ENCODE measurements at regions not wholly inside any gene's neighbourhood (a gene's known extent, or its start where the extent isn't known, plus 50 kb on each side); places are given as distances from the start of the nearest gene placed in this dataset.

GRCh38 chr11:64437426-64437825 lies 78.5 kb downstream of the RPS6KA4 start:
- DNase-seq (ENCODE audit: low read depth, low spot score) = no peak

GRCh38 chr11:64438986-64439771 lies 80.2 kb downstream of the RPS6KA4 start:
- Histone ChIP-seq H3K9me3 (ENCODE audit: control insufficient read depth, insufficient read depth, low read depth, low read length) (no peaks in the 10 kb centered on the region), H3K27ac (ENCODE audit: low read length) (no peak overlapping the region), H3K4me3 (ENCODE audit: low read depth in 2 of 2, low read length in 2 of 2) (no peak overlapping the region), H3K4me1 (ENCODE audit: control insufficient read depth, insufficient read depth, low read length) (no peaks in the 10 kb centered on the region), H3K27me3 (ENCODE audit: control insufficient read depth, insufficient read depth, low read length) (no peaks in the 10 kb centered on the region), H3K36me3 (ENCODE audit: control insufficient read depth, insufficient read depth, low read length) (no peaks in the 10 kb centered on the region; the same call in 1 of the 2 replicates)
- ChIA-PET CTCF (interaction anchor here (0.6 to 1.6 kb wide), 4 partner anchors 10 to 84 kb away, joined by 3 to 13 read pairs (median 10); no protein-coding TSS in a partner anchor), POLR2A (no interaction called here)
- intact Hi-C loops (cut with micrococcal nuclease; ENCODE audit: unreplicated experiment) (no loop called here), in situ Hi-C loops (cut with HindIII; ENCODE audit: low pct_unique_long_range_greater_than_20kb, low sequenced_read_pairs) (no loop called here)
- DNase-seq (ENCODE audit: low read depth, low spot score) (no peak), ATAC-seq (no peak)
- BruUV-seq (replicated peaks) = no TSS peak
- TF ChIP-seq TCF7L2 (IDR thresholded peaks at IDR 0.05; ENCODE audit: low read depth, low read length) (no peak), POLR2AphosphoS5 (IDR thresholded peaks at IDR 0.05; ENCODE audit: low read depth, low read length) (no peak), REST (IDR thresholded peaks at IDR 0.05; ENCODE audit: insufficient read depth in 1 of 2, low read depth in 2 of 2, low read length in 1 of 2) (no peak), SIN3A (IDR thresholded peaks at IDR 0.05; ENCODE audit: borderline replicate concordance, insufficient read depth, low read depth, low read length) (no peak)

More at GRCh38 chr11:64437426-64437825, 78.5 kb downstream of the RPS6KA4 start:
- in situ Hi-C loops (cut with HindIII; ENCODE audit: low pct_unique_long_range_greater_than_20kb, low sequenced_read_pairs) = no loop called here
- no peaks in the 10 kb centered on the region for H3K9me3 ChIP-seq (ENCODE audit: control insufficient read depth, insufficient read depth, low read depth, low read length)
- TF ChIP-seq REST (IDR thresholded peaks at IDR 0.05; ENCODE audit: insufficient read depth in 1 of 2, low read depth in 2 of 2, low read length in 1 of 2) (no peak), CTCF (IDR thresholded peaks at IDR 0.05) (no peak), TCF7L2 (IDR thresholded peaks at IDR 0.05; ENCODE audit: low read depth, low read length) (no peak), SIN3A (IDR thresholded peaks at IDR 0.05; ENCODE audit: borderline replicate concordance, insufficient read depth, low read depth, low read length) (no peak), POLR2AphosphoS5 (IDR thresholded peaks at IDR 0.05; ENCODE audit: low read depth, low read length) (no peak)
- intact Hi-C loops (cut with micrococcal nuclease; ENCODE audit: unreplicated experiment) = no loop called here
- H3K36me3 ChIP-seq (ENCODE audit: control insufficient read depth, insufficient read depth, low read length) = no peaks in the 10 kb centered on the region; the same call in 1 of the 2 replicates
- no peak overlapping the region for H3K27ac ChIP-seq (ENCODE audit: low read length)
- H3K27me3 ChIP-seq (ENCODE audit: control insufficient read depth, insufficient read depth, low read length) = no peaks in the 10 kb centered on the region
- H3K4me3 ChIP-seq (ENCODE audit: low read depth in 2 of 2, low read length in 2 of 2) = no peak overlapping the region
- no peaks in the 10 kb centered on the region for H3K4me1 ChIP-seq (ENCODE audit: control insufficient read depth, insufficient read depth, low read length)
- BruUV-seq (replicated peaks) = no TSS peak
- ChIA-PET POLR2A (interaction anchor here (0.6 kb wide), 2 partner anchors 78 to 166 kb away, joined by 3 to 4 read pairs; partner anchors contain the start of gene RPS6KA4), CTCF (interaction anchor here (1.0 kb wide), 1 partner anchor 12 kb away, joined by 9 read pairs; no protein-coding TSS in a partner anchor)
- no peak for ATAC-seq
